Duodenal mucosa (tissue), 2 donors: ENCODE measurements at regions not wholly inside any gene's neighbourhood (a gene's known extent, or its start where the extent isn't known, plus 50 kb on each side); places are given as distances from the start of the nearest gene placed in this dataset.

ENCODE experiments used
- H3K27ac ChIP-seq: one replicate; pipeline ENCODE4 v1.7.0; 2013; ENCODE audit warnings: low read depth, low read length
- H3K27me3 ChIP-seq, 2 donors: one replicate each; pipeline ENCODE4 v1.7.0; 2013; ENCODE audit warnings: low read length in 2 of 2, control low read depth in 1 of 2; ENCODE audit not compliant: insufficient read depth in 2 of 2, control insufficient read depth in 1 of 2
- H3K36me3 ChIP-seq, 2 donors: one replicate each; pipeline ENCODE4 v1.7.0; 2013; ENCODE audit warnings: low read length in 2 of 2, control low read depth in 1 of 2; ENCODE audit not compliant: insufficient read depth in 2 of 2, control insufficient read depth in 1 of 2
- H3K4me1 ChIP-seq, 2 donors: one replicate each; pipeline ENCODE4 v1.7.0; 2013; ENCODE audit warnings: low read length in 2 of 2, control low read depth in 1 of 2; ENCODE audit not compliant: insufficient read depth in 2 of 2, control insufficient read depth in 1 of 2
- H3K4me3 ChIP-seq, 2 donors: one replicate each; pipeline ENCODE4 v1.7.0; 2013; ENCODE audit warnings: low read length in 2 of 2, low read depth in 1 of 2
- H3K9ac ChIP-seq, 2 donors: one replicate each; pipeline ENCODE4 v1.7.0; 2013; ENCODE audit warnings: low read length in 2 of 2, low read depth in 1 of 2
- H3K9me3 ChIP-seq, 2 donors: one replicate each; pipeline ENCODE4 v1.7.0; 2013; ENCODE audit warnings: low read length in 2 of 2, control low read depth in 1 of 2; ENCODE audit not compliant: control insufficient read depth in 1 of 2

DNA sequence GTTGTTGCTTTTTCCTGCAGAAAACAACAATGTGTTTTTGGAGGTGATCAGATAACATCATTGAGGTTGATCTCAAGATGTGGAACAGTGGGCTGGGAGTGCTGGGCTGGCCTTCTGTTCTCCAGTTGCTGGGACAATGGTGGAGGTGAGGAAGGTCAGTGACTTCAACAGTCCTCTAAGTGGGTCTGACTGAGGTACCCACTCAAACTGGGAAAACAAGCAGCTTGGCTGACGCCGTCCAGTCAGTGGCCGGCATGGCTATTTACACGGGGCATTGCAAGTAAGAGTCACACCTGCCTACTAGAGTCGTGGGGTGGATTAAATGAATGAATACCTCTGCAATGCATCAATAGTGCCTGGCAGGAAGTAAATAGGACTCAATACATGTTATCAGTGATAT is 386.7 kb upstream of the ZFHX3 start:
- no peak overlapping the region for H3K27ac ChIP-seq
- no peak overlapping the region for H3K9ac ChIP-seq
- H3K27me3 ChIP-seq: no peaks in the 10 kb centered on the region
- H3K36me3 ChIP-seq: no peaks in the 10 kb centered on the region
- H3K4me1 ChIP-seq: no peaks in the 10 kb centered on the region
- no peaks in the 10 kb centered on the region for H3K9me3 ChIP-seq
- H3K4me3 ChIP-seq: no peak overlapping the region

DNA sequence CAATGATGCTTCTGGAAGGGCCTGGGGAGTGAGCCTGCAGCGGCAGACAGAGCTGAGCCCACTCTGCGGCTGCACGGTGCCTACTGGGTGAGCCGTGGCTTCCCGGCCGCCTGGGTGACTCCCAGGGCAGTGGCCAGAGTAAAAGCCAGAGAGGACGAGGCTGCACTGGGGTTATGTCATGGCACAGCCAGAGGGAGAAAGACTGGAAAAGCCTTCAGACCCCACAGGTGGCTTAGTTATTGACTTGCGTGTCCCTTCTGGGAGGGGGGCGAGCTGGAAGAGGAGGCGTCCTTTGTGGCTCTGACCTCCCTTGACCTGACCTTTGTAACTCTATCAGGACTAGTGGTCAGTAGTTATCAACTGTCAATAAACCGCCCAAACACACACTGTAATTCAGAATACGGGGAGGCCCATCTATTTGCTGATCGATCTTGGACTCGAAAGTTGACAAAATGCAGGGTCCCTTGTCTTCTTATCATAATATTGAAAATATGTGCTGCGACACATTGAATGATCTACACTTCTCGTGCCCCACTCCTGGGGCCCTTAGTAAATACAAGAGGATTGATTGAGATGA is 385.9 kb upstream of the ZFHX3 start:
- Histone ChIP-seq H3K4me1 (no peaks in the 10 kb centered on the region), H3K27ac (no peak overlapping the region), H3K27me3 (no peaks in the 10 kb centered on the region), H3K9ac (no peak overlapping the region), H3K36me3 (no peaks in the 10 kb centered on the region), H3K4me3 (no peak overlapping the region), H3K9me3 (no peaks in the 10 kb centered on the region)

DNA sequence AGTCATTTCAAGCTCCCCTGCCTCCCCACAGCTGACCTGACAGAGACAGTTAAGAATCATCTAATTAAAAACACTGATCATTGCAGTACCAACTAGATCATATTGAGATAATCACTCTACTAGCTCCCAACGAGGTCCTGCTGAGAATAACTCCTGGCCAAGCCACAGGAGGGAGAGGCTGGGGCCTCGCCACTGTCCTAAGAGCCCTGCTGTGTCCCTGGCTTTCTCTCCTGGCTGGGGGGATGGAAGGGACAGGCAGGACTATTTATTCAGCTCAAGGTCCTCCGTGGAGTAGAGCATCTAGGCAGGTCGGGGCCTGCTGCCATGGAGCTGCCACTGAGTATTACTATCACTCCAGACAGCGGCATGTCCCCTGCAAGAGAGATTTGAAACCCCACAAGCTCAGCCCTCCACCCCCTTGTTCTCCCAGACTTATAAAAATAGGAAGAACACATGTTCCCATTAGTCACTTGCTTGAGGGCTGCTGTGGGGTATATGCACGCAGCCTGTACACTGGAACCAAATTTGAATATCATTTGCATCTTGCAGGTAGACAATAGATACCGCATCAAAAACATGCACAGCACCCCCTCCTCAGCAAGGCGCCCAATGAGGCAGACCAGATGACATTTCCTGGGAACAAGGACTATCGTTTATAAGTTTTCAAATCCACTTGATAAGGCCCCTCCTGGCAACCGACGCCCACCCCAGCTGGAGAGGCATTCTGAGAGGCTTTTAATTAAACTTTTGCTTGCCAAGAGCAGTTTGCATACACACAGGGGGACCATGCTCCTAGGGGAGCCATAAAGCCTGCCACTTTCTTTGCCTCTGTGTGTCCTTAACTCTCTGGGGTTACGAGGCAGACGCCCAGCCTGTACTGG is 385.2 kb upstream of the ZFHX3 start:
- Histone ChIP-seq H3K27me3 (no peaks in the 10 kb centered on the region), H3K9ac (no peak overlapping the region), H3K36me3 (no peaks in the 10 kb centered on the region), H3K4me1 (no peaks in the 10 kb centered on the region), H3K9me3 (no peaks in the 10 kb centered on the region), H3K4me3 (no peak overlapping the region), H3K27ac (no peak overlapping the region)

DNA sequence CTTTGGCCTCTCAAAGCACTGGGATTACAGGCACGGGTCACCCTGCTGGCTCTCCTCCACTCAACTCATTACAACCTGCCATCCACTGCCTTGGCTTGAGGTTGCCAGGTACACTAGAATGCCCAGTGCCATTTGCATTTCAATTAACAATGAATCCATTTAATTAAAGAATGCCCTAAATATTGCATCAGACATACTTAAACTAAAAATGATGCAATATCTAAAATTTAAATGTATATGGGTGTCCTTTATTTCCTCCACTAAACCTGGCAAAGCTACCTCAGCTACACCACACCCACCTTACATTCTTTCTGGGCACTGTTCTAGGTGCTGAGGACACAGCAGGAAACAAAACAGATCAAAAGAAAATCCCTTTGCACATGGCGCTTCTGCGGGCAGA is 382.2 kb upstream of the ZFHX3 start:
- H3K4me1 ChIP-seq: no peaks in the 10 kb centered on the region
- no peaks in the 10 kb centered on the region for H3K36me3 ChIP-seq
- H3K9ac ChIP-seq: no peak overlapping the region
- no peak overlapping the region for H3K4me3 ChIP-seq
- no peaks in the 10 kb centered on the region for H3K27me3 ChIP-seq
- no peak overlapping the region for H3K27ac ChIP-seq
- no peaks in the 10 kb centered on the region for H3K9me3 ChIP-seq

DNA sequence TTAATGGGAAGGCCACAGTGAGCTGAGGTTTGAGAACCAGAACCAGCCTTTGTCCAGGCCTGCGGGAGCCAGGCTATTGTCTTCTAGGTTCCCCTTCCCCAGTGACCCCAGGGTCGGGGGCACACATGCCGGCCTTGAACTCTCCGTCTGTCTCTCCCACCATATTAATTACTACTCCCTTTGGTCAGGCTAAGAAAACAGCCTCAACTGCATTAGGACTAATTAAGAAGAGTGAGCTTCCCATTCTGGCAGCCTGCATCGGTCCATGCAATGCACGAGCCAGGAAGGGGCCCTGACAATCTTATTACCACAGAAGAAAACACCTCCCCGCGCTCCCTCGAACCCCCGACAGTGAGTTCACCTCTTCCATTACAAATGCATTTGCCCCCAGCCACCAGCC is 380.2 kb upstream of the ZFHX3 start:
- H3K27me3 ChIP-seq: no peaks in the 10 kb centered on the region
- H3K9ac ChIP-seq: no peak overlapping the region
- H3K27ac ChIP-seq: no peak overlapping the region
- H3K4me1 ChIP-seq: no peaks in the 10 kb centered on the region
- no peaks in the 10 kb centered on the region for H3K36me3 ChIP-seq
- H3K9me3 ChIP-seq: no peaks in the 10 kb centered on the region
- H3K4me3 ChIP-seq: no peak overlapping the region

GRCh38 chr16:73427164-73427563 is 379.2 kb upstream of the ZFHX3 start:
- Histone ChIP-seq H3K4me1 (no peaks in the 10 kb centered on the region), H3K27ac (no peak overlapping the region), H3K27me3 (no peaks in the 10 kb centered on the region), H3K9me3 (no peaks in the 10 kb centered on the region), H3K9ac (no peak overlapping the region), H3K36me3 (no peaks in the 10 kb centered on the region), H3K4me3 (no peak overlapping the region)

GRCh38 chr16:73426433-73427160 is 378.7 kb upstream of the ZFHX3 start:
- Histone ChIP-seq H3K4me1 (no peaks in the 10 kb centered on the region), H3K27me3 (no peaks in the 10 kb centered on the region), H3K36me3 (no peaks in the 10 kb centered on the region), H3K9ac (no peak overlapping the region), H3K4me3 (no peak overlapping the region), H3K9me3 (no peaks in the 10 kb centered on the region), H3K27ac (no peak overlapping the region)

GRCh38 chr16:73420676-73421075 is 372.7 kb upstream of the ZFHX3 start:
- Histone ChIP-seq H3K9ac (no peak overlapping the region), H3K9me3 (no peaks in the 10 kb centered on the region), H3K27ac (no peak overlapping the region), H3K4me1 (no peaks in the 10 kb centered on the region), H3K36me3 (no peaks in the 10 kb centered on the region), H3K27me3 (no peaks in the 10 kb centered on the region), H3K4me3 (no peak overlapping the region)

GRCh38 chr16:73420244-73420643 is 372.3 kb upstream of the ZFHX3 start:
- Histone ChIP-seq H3K27ac (no peak overlapping the region), H3K27me3 (no peaks in the 10 kb centered on the region), H3K36me3 (no peaks in the 10 kb centered on the region), H3K4me1 (no peaks in the 10 kb centered on the region), H3K9ac (no peak overlapping the region), H3K9me3 (no peaks in the 10 kb centered on the region), H3K4me3 (no peak overlapping the region)

DNA sequence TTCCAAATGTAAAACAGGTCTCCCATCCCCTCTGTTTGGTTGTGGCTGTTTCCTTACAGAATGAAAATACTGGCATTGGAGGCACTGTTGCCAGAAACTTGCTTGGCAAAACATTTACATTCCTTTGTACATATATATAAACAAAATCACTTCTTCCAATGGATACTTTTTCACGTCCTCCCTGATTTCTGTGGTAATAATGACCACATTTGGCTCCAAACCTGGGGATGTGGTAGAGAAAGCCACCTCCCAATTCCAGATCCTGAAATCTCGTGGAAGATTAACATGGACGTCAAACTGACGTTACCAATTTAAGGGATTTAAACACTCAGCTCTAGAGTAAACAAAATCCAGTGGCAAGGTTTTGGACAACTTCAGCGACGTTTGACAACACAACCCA is 370.8 kb upstream of the ZFHX3 start:
- no peaks in the 10 kb centered on the region for H3K9me3 ChIP-seq
- no peak overlapping the region for H3K4me3 ChIP-seq
- H3K9ac ChIP-seq: no peak overlapping the region
- H3K36me3 ChIP-seq: no peaks in the 10 kb centered on the region
- no peak overlapping the region for H3K27ac ChIP-seq
- H3K4me1 ChIP-seq: no peaks in the 10 kb centered on the region
- no peaks in the 10 kb centered on the region for H3K27me3 ChIP-seq
